Body of pancreas (tissue), 4 donors: ENCODE measurements at regions not wholly inside any gene's neighbourhood (a gene's known extent, or its start where the extent isn't known, plus 50 kb on each side); places are given as distances from the start of the nearest gene placed in this dataset.

Experiments used
- ATAC-seq: fragments of 150-250 bp; one replicate; pipeline ENCODE4 v1.9.1; 2016
- DNase-seq, 4 donors: peaks; one replicate each; pipeline ENCODE4 v3.0.0-alpha.2; 2019
- H3K27ac ChIP-seq, 4 donors: fragments of 200-600 bp; sonication (generic); 1 replicate in 3 of 4; 2 replicates in 1 of 4; pipeline versions ENCODE4 v1.5.1 to v1.6.1; 2016 to 2019; ENCODE audit warnings: mild to moderate bottlenecking in 1 of 4, mixed read lengths in 1 of 4, moderate library complexity in 1 of 4
- H3K27me3 ChIP-seq, 2 donors: fragments of 200-600 bp; sonication (generic); one replicate each; pipeline ENCODE4 v1.6.0; 2016; ENCODE audit warnings: mild to moderate bottlenecking in 1 of 2
- H3K36me3 ChIP-seq, 2 donors: fragments of 200-600 bp; sonication (generic); replicated peaks in 1 of 2; 2 replicates each; pipeline ENCODE4 v1.5.1; 2016; ENCODE audit warnings: low read depth in 2 of 2; ENCODE audit not compliant: insufficient read depth in 1 of 2
- H3K4me1 ChIP-seq: fragments of 200-600 bp; sonication (generic); one replicate; pipeline ENCODE4 v1.6.0; 2016
- H3K4me3 ChIP-seq, 2 donors: fragments of 200-600 bp; sonication (generic); 1 replicate in 1 of 2; 2 replicates in 1 of 2; pipeline ENCODE4 v1.5.1; 2016 to 2019
- H3K9me3 ChIP-seq, 3 donors: fragments of 200-600 bp; sonication (generic); 1 replicate in 2 of 3; 2 replicates in 1 of 3; pipeline ENCODE4 v1.5.1; 2016
- CTCF ChIP-seq, 7 experiments: fragments of 450-650 bp in 4 of 7; fragments of 200-600 bp in 3 of 7; sonication (generic) in 3 of 7; IDR thresholded peaks; one replicate each; pipeline ENCODE4 v1.5.1; 2016 to 2019; ENCODE audit warnings: antibody characterized with exemption in 7 of 7
- POLR2A ChIP-seq, 3 donors: fragments of 450-650 bp; IDR thresholded peaks; one replicate each; pipeline ENCODE4 v1.6.1; 2016; ENCODE audit warnings: antibody characterized with exemption in 3 of 3, mild to moderate bottlenecking in 2 of 3
- WGBS, 2 donors: methylation state at CpG; one replicate each; pipeline ENCODE4 v1.1.5; 2017; 5-methylcytosine and 5-hydroxymethylcytosine counted together
- intact Hi-C: fragments of 100-400 bp; cut with DNase I; formaldehyde crosslinking; loops from one replicate; pipeline ENCODE4 v1.15.1; 2023

GRCh38 chr3:117898722-117899522 lies 1135.7 kb downstream of the IGSF11 start:
- peak in 1 of 4 donors; percentile 6 for DNase-seq
- no peaks in the 10 kb centered on the region for H3K9me3 ChIP-seq
- no peaks in the 10 kb centered on the region for H3K36me3 ChIP-seq
- WGBS, 2 donors = 48 to 50% methylated on average over 6 of the region's 6 CpGs
- no peak overlapping the region for H3K4me3 ChIP-seq
- intact Hi-C loops = no loop called here
- peak; percentile 42 for ATAC-seq
- TF ChIP-seq CTCF (IDR thresholded peaks at IDR 0.05) = peak; percentile 12 to 49 (median 41)
- no peak for TF ChIP-seq POLR2A (IDR thresholded peaks at IDR 0.05)
- no peak overlapping the region for H3K27ac ChIP-seq
- no peaks in the 10 kb centered on the region for H3K27me3 ChIP-seq
- no peaks in the 10 kb centered on the region for H3K4me1 ChIP-seq

- H3K4me1 ChIP-seq = no peaks in the 10 kb centered on the region
- H3K9me3 ChIP-seq = no peaks in the 10 kb centered on the region
- TF ChIP-seq POLR2A (IDR thresholded peaks at IDR 0.05) = no peak
- no peak for TF ChIP-seq CTCF (IDR thresholded peaks at IDR 0.05)
- H3K27me3 ChIP-seq = no peaks in the 10 kb centered on the region
- intact Hi-C loops = no loop called here
- DNase-seq = peak in 1 of 4 donors; percentile 6
- H3K27ac ChIP-seq = no peak overlapping the region
- H3K36me3 ChIP-seq = no peaks in the 10 kb centered on the region
- no peak for ATAC-seq
- no peak overlapping the region for H3K4me3 ChIP-seq
These were observed 1131.4 kb downstream of the IGSF11 start for GRCh38 chr3:117903226-117903625.

GRCh38 chr3:117910820-117911521 lies 1123.7 kb downstream of the IGSF11 start:
- no peak overlapping the region for H3K4me3 ChIP-seq
- TF ChIP-seq POLR2A (IDR thresholded peaks at IDR 0.05) = no peak
- no peak for TF ChIP-seq CTCF (IDR thresholded peaks at IDR 0.05)
- H3K27me3 ChIP-seq = no peaks in the 10 kb centered on the region
- 31 to 48% methylated on average over 3 of the region's 3 CpGs for WGBS, 2 donors
- DNase-seq (peak; percentile 35 to 74 (median 53)), ATAC-seq (peak; percentile 52)
- no peak overlapping the region for H3K27ac ChIP-seq
- intact Hi-C loops = no loop called here
- no peaks in the 10 kb centered on the region for H3K9me3 ChIP-seq
- H3K36me3 ChIP-seq = no peaks in the 10 kb centered on the region
- H3K4me1 ChIP-seq = no peaks in the 10 kb centered on the region

GRCh38 chr3:117912352-117912751 lies 1122.3 kb downstream of the IGSF11 start:
- WGBS, 2 donors = 96 to 98% methylated on average over 2 of the region's 2 CpGs
- ATAC-seq = no peak
- no peak overlapping the region for H3K4me3 ChIP-seq
- H3K27me3 ChIP-seq = no peaks in the 10 kb centered on the region
- no peak for DNase-seq
- no peaks in the 10 kb centered on the region for H3K36me3 ChIP-seq
- no peaks in the 10 kb centered on the region for H3K9me3 ChIP-seq
- intact Hi-C loops = no loop called here
- TF ChIP-seq POLR2A (IDR thresholded peaks at IDR 0.05) (no peak), CTCF (IDR thresholded peaks at IDR 0.05) (no peak)
- no peaks in the 10 kb centered on the region for H3K4me1 ChIP-seq
- no peak overlapping the region for H3K27ac ChIP-seq
